ENCODE measurements at regions not wholly inside any gene's neighbourhood (a gene's known extent, or its start where the extent isn't known, plus 50 kb on each side); places are given as distances from the start of the nearest gene placed in this dataset.
"Not testable (repeated sequence)": the region's sequence is repeated elsewhere in the genome, so short reads cannot be mapped to it uniquely, and the experiment has no call there.

DNA sequence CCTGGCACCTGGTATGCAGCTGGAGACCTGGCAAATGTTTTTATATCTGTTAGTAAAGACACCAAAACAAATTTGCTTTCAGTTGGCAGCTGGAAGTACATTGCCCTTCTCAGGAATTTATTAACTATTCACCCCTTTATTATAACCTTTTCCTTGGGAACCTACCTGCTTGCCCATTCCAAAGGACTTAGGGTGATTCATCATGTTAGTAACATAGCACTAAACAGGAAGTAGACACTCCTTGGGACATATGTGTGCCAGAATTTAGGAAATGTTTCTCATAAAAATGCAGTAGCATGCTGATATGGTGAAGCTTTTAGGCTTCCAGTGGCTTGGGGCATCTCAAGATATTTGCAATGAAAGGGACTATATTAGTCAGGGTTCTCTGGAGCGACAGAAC is 184.2 kb downstream of the DMAC1 start:
- DNase-seq = no peak

- DNase-seq = no peak
Measured at GRCh38 chr9:7613931-7614330, 185.6 kb downstream of the DMAC1 start.

- no peak for DNase-seq
Measured at GRCh38 chr9:7608261-7608660, 191.3 kb downstream of the DMAC1 start.

DNA sequence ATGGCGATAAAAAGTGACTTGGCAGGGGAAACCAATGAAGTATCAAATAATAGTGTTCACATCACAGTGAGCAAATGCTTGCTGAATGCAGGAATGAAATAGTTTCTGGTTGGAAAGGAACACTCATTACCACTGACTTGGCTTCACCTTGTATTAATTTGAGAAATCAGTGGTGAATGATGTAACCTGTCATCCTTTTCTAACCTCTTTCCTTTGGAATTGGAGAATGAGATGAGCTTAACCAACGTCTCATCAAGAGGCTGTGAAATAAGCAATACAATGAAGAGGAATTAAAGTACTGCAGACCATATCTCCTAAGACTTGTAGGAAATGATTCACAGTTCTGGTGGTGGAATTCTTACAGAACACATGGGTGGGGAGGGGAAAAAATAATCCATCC is 192.2 kb downstream of the DMAC1 start:
- DNase-seq = no peak

GRCh38 chr9:7606591-7606990 is 193.0 kb downstream of the DMAC1 start:
- DNase-seq = no peak

DNA sequence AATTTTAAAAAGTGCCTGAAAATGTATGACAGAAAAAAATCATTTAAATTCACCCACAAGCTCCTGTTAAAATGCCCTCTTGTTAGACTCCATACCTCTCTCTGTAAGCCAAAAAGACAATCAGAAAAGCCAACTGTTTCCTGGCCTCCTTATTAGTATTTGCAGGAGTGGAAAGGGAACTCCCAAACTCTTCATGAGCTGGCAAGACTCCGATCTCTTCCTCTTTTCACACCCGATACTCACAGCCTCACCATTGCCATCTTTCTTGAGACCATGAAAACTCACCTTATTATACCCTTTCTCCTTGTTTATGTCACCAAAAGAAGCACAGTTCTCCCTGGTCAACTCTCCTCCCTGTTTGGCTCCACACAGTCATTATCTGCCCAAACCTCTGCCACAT is 197.8 kb downstream of the DMAC1 start:
- no peak for DNase-seq

- no peak for DNase-seq
Measured at GRCh38 chr9:7597716-7598115, 201.9 kb downstream of the DMAC1 start.

GRCh38 chr9:7592321-7593316 is 207.0 kb downstream of the DMAC1 start:
- no peak for DNase-seq

GRCh38 chr9:7591501-7591900 is 208.1 kb downstream of the DMAC1 start:
- DNase-seq = no peak

DNA sequence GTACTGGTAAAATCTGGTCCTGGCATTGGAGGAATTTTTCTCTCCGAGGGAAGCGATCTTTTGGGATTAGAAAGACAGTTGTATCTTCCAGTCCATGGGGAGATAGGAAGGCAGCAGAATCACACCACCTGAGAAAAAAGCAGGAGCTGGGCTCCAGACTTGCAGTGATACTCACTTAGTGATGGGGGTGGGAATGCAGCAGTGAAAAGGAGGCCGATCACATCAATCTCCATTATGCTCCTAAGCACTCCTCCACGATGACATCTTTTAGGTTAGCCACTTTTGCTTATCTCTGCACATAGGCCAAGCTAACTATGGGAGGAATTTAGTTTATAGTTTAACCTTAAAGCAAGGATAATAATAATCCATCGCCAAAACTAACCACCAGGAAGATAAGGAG is 219.0 kb downstream of the DMAC1 start:
- no peak for DNase-seq

DNA sequence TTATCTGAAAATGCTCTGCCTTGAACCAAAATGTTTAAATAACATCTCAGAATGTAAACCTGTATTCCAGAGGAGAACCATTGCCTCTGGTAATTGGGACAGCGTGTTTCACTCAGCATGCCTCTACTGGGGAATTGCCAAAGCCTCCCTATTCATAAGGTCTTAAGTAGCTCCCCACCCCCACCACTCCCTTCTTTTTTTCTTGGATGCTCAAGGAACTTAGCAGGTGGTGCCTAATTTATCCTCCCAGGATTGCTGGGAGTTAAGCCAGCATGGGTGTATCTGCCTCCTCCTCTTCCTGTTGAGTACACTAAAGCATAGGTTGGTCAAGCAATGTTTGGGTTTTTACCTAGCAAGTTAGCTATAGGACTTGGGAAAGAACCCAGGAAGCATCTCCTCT is 220.2 kb downstream of the DMAC1 start:
- DNase-seq = no peak

GRCh38 chr9:7578951-7579350 is 220.6 kb downstream of the DMAC1 start:
- no peak for DNase-seq

DNA sequence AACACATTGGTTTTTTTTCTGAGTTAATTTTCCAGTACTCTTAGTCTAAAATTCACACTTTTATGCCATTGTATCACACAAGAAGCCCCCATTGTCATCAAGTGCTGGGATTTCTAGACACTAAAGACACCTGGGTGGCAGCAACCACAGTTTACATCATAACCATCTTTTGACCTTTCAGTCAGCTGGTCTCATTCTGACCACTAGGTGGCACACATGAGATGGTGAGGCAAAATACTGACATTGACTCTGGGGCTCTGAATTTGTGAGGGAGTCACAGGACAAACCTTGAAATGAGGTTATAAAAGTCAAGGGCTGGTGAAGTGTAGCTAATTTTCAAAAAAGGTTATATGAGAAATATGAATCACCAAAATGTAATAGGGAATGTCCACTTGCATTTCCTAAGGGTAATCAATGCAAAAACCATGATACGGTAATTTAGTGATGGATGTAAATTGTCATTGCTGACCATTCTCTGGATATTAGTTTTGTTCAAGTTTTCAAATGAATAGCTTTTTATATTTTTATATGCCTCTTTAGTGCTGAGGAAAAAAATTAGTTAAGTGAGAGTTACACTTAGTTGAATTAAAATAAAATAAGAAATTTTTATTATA is 229.4 kb downstream of the DMAC1 start:
- DNase-seq = peak; percentile 7

GRCh38 chr9:7567687-7568086 is 231.9 kb downstream of the DMAC1 start:
- no peak for DNase-seq

GRCh38 chr9:7561527-7562080 is 238.0 kb downstream of the DMAC1 start:
- DNase-seq = no peak

DNA sequence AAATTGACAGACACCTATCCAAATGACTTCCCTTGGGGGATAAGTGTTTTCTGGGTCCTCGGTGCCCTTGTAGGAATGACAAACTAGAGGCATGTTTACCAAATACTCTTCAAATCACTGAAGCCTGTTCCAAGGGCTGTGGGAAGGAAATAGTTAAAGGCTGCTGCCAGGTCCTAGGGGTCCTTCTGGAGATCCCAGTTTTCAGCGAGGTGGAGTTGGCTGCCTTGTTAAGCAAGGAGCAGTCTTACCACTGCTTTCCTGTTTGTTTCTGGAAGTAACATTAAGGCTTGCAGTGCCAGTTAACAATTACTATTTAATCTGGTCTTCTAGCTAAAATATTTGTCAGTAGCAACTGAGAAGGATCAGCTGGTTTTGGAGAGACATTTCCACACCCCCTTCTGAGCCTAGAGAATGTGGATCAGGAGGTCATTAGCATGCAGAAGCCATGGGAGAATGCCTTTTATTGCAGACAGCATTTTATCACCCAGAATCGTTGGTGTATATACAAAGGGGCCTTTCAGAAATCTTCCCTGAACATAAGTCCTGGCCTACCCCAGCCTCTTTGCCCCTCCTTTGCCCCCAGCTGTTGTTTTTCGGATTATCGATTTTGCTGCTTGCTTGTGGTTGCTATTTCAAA is 238.8 kb downstream of the DMAC1 start:
- no peak for DNase-seq

GRCh38 chr9:7554699-7555098 is 244.9 kb downstream of the DMAC1 start:
- no peak for DNase-seq

DNA sequence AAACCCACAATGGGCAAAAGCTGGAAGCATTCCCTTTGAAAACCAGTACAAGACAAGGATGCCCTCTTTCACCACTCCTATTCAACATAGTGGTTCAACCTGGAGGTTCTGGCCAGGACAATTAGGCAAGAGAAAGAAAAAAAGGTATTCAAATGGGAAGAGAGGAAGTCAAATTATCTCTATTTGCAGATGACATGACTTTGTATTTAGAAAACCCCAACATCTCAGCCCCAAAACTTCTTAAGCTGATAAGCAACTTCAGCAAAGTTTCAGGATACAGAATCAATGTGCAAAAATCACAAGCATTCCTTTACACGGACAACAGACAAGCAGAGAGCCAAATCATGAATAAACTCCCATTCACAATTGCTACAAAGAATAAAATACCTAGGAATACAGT is 246.9 kb downstream of the DMAC1 start:
- DNase-seq = not testable (repeated sequence)

DNA sequence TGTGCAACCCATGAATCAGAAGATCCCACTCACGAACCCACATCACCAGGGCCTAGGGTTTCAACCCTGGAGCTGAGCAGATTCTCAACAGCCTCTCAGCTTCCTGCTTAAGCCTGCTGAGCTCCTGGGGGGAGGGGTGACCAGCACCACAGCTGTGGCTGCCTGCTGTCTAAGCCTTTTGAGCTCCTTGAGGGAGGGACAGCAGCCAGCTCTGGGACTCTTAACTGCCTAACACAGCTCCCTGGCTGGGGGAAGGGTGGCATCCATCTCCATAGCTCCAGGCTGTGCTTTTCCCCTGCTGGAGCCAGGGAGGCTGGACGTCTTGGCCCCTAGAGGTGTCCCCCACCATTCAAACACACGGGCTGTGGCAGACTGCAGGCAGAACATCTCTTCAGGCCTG is 250.3 kb downstream of the DMAC1 start:
- peak; percentile 18 for DNase-seq

GRCh38 chr9:7546261-7546660 is 253.3 kb downstream of the DMAC1 start:
- DNase-seq = no peak

DNA sequence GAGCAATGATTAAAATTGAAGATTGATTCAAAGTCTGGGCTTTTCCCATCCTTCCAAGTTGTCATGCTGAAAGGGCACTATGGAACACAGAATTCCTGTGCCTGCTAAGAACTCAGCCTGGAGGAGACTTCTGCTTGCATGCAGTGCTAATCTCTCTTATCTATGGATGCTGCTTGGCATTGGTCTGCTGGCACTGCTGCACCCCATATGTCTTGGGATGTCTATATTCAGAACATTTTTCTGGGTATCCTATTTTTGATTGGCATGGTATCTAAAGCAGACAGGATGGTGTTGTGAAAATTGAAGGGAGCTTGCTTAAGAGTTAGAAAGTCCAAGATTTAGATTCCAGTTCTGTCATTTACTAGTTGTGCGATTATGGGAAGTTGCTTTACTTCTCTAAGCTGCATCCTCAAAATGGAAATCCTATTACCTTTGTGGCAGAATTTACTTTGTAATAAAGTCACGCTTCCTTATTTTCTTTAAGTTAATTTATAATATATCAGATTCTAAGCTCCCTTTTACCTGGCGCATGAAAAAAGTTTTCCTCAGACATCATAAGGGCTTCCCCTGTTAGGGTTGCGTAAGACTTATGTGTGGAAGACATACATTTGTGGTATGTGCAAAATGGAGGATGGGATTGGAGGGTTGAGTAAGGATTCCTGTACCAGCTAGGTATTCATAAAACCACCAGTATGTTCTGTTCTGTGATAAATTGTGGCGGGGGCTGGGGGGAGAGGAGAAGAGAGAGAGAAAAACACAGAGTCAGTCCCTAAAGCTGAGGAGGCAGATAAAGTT is 254.0 kb downstream of the DMAC1 start:
- DNase-seq = no peak

- peak; percentile 38 for DNase-seq
Measured at GRCh38 chr9:7542693-7543092, 256.9 kb downstream of the DMAC1 start.

DNA sequence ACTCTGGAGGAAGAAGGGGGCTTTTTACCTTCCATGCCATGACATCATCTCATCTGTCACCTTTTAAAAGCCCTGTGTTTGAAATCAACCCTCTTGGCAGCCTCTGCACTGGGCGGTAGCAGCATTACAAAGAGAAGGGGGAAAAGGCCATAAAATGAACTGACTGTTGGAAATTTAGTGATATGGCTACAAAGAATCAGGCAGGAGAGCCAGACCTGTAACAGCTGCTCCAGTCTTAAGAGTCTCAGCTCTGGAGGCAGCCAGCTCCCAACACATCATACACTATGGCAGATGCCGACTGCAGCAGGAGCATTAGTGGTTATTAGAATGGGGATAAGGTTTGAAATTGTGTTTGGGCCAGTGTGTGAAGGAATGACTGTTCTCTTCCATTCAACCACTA is 257.5 kb downstream of the DMAC1 start:
- no peak for DNase-seq

All from NCI-H2107 (cell line).